H9 (cell line): ENCODE measurements at regions not wholly inside any gene's neighbourhood (a gene's known extent, or its start where the extent isn't known, plus 50 kb on each side); places are given as distances from the start of the nearest gene placed in this dataset.

Source experiments
- DNase-seq: peaks from one replicate; pipeline ENCODE4 v3.0.0-alpha.2; 2017
- H2AFZ ChIP-seq: one replicate; pipeline ENCODE4 v1.6.1; 2013; ENCODE audit warnings: mild to moderate bottlenecking, low read length, control low read depth, moderate library complexity
- H2AK5ac ChIP-seq: 2 replicates; pipeline ENCODE4 v1.6.1; 2013; ENCODE audit warnings: low read length, control low read depth, mixed read lengths; ENCODE audit not compliant: insufficient read length
- H2BK120ac ChIP-seq: one replicate; pipeline ENCODE4 v1.6.1; 2013; ENCODE audit warnings: low read depth, mild to moderate bottlenecking, low read length, control low read depth, inconsistent platforms; ENCODE audit not compliant: poor library complexity, severe bottlenecking
- H2BK12ac ChIP-seq: 2 replicates; pipeline ENCODE4 v1.6.1; 2013; ENCODE audit warnings: low read length, control low read depth, mixed read lengths, low read depth; ENCODE audit not compliant: insufficient read length
- H2BK15ac ChIP-seq: 2 replicates; pipeline ENCODE4 v1.6.1; 2013; ENCODE audit warnings: low read depth, low read length, control low read depth
- H2BK20ac ChIP-seq: one replicate; pipeline ENCODE4 v1.6.1; 2013; ENCODE audit warnings: low read depth, mild to moderate bottlenecking, low read length, control low read depth, inconsistent platforms; ENCODE audit not compliant: poor library complexity, severe bottlenecking
- H2BK5ac ChIP-seq: 2 replicates; pipeline ENCODE4 v1.6.1; 2013; ENCODE audit warnings: low read length, control low read depth, mixed read lengths; ENCODE audit not compliant: insufficient read length
- H3K14ac ChIP-seq: 2 replicates; pipeline ENCODE4 v1.6.1; 2013; ENCODE audit warnings: low read length, control low read depth; ENCODE audit not compliant: insufficient read depth
- H3K18ac ChIP-seq: 2 replicates; pipeline ENCODE4 v1.6.1; 2013; ENCODE audit warnings: low read depth, mild to moderate bottlenecking, mixed read lengths, low read length, control low read depth; ENCODE audit not compliant: insufficient read length
- H3K23ac ChIP-seq: 2 replicates; pipeline ENCODE4 v1.6.1; 2013; ENCODE audit warnings: low read length, control low read depth, mixed read lengths, low read depth; ENCODE audit not compliant: insufficient read length
- H3K23me2 ChIP-seq: 2 replicates; pipeline ENCODE4 v1.6.1; 2013; ENCODE audit warnings: low read depth, mild to moderate bottlenecking, mixed read lengths, low read length, control low read depth; ENCODE audit not compliant: insufficient read length, poor library complexity, severe bottlenecking
- H3K27ac ChIP-seq: 2 replicates; pipeline ENCODE4 v1.5.1; 2013; ENCODE audit warnings: low read length, control low read depth, mixed read lengths, low read depth; ENCODE audit not compliant: insufficient read length
- H3K27me3 ChIP-seq: 2 replicates; pipeline ENCODE4 v1.6.1; 2013; ENCODE audit warnings: low read length, control low read depth, inconsistent platforms; ENCODE audit not compliant: insufficient read depth
- H3K4ac ChIP-seq: 2 replicates; pipeline ENCODE4 v1.6.1; 2013; ENCODE audit warnings: low read depth, mild to moderate bottlenecking, control low read depth, inconsistent platforms, low read length, moderate library complexity
- H3K4me1 ChIP-seq: 2 replicates; pipeline ENCODE4 v1.6.1; 2013; ENCODE audit warnings: low read length, control low read depth, inconsistent platforms; ENCODE audit not compliant: insufficient read depth
- H3K4me2 ChIP-seq: 2 replicates; pipeline ENCODE4 v1.6.1; 2013; ENCODE audit warnings: low read length, control low read depth, mixed read lengths; ENCODE audit not compliant: insufficient read length, insufficient read depth
- H3K56ac ChIP-seq: 2 replicates; pipeline ENCODE4 v1.6.1; 2013; ENCODE audit warnings: low read depth, mild to moderate bottlenecking, mixed read lengths, low read length, control low read depth; ENCODE audit not compliant: insufficient read length
- H3K79me1 ChIP-seq: 2 replicates; pipeline ENCODE4 v1.6.1; 2013; ENCODE audit warnings: low read depth, mild to moderate bottlenecking, moderate library complexity, low read length, control low read depth, inconsistent platforms; ENCODE audit not compliant: insufficient read depth, poor library complexity, severe bottlenecking
- H3K79me2 ChIP-seq: 2 replicates; pipeline ENCODE4 v1.6.1; 2013; ENCODE audit warnings: low read length, control low read depth, inconsistent platforms; ENCODE audit not compliant: insufficient read depth
- H3K9ac ChIP-seq: 2 replicates; pipeline ENCODE4 v1.6.1; 2013; ENCODE audit warnings: low read length, control low read depth, mixed read lengths; ENCODE audit not compliant: insufficient read length; ENCODE audit errors: extremely low read depth
- H3K9me3 ChIP-seq: one replicate; pipeline ENCODE4 v1.6.1; 2013; ENCODE audit warnings: low read depth, low read length, inconsistent platforms; ENCODE audit not compliant: control insufficient read depth
- H3T11ph ChIP-seq: one replicate; pipeline ENCODE4 v1.6.1; 2013; ENCODE audit warnings: mild to moderate bottlenecking, low read length, control low read depth, inconsistent platforms
- H4K20me1 ChIP-seq: one replicate; pipeline ENCODE4 v1.6.1; 2013; ENCODE audit not compliant: control insufficient read depth, insufficient read length, insufficient read depth
- H4K5ac ChIP-seq: 2 replicates; pipeline ENCODE4 v1.6.1; 2013; ENCODE audit warnings: low read depth, mild to moderate bottlenecking, mixed read lengths, low read length, control low read depth; ENCODE audit not compliant: insufficient read length
- H4K8ac ChIP-seq: replicated peaks from 2 replicates; pipeline ENCODE4 v1.6.1; 2013; ENCODE audit warnings: low read length, control low read depth, mixed read lengths, low read depth; ENCODE audit not compliant: insufficient read length
- H4K91ac ChIP-seq: 2 replicates; pipeline ENCODE4 v1.6.1; 2013; ENCODE audit warnings: low read depth, mild to moderate bottlenecking, moderate library complexity, mixed read lengths, low read length, control low read depth; ENCODE audit not compliant: insufficient read length
- H3K27ac Mint-ChIP-seq, 3 experiments: 2 replicates in 2 of 3; 3 replicates in 1 of 3; pipeline ENCODE4 v1.8.0; 2020 to 2021; ENCODE audit warnings: mixed read lengths in 3 of 3, mild to moderate bottlenecking in 1 of 3, moderate library complexity in 1 of 3
- H3K27me3 Mint-ChIP-seq: 2 replicates; pipeline ENCODE4 v1.8.0; 2021; ENCODE audit warnings: low read depth, mild to moderate bottlenecking, moderate library complexity, mixed read lengths
- H3K36me3 Mint-ChIP-seq, 3 experiments: 2 replicates in 2 of 3; 3 replicates in 1 of 3; pipeline ENCODE4 v1.8.0; 2020 to 2021; ENCODE audit warnings: low read depth in 3 of 3, mixed read lengths in 3 of 3; ENCODE audit not compliant: insufficient read depth in 1 of 3
- H3K4me1 Mint-ChIP-seq, 2 experiments: 2 replicates each; pipeline ENCODE4 v1.8.0; 2020; ENCODE audit warnings: mixed read lengths in 2 of 2
- H3K4me3 Mint-ChIP-seq, 2 experiments: 2 replicates in 1 of 2; 3 replicates in 1 of 2; pipeline ENCODE4 v1.8.0; 2020 to 2021; ENCODE audit warnings: mild to moderate bottlenecking in 2 of 2, mixed read lengths in 2 of 2, moderate library complexity in 1 of 2
- H3K9me3 Mint-ChIP-seq, 2 experiments: 2 replicates in 1 of 2; 3 replicates in 1 of 2; pipeline ENCODE4 v1.8.0; 2020; ENCODE audit warnings: mild to moderate bottlenecking in 2 of 2, mixed read lengths in 2 of 2, moderate library complexity in 1 of 2
- WGBS: extraction: QIAGEN DNeasy Blood & Tissue Kit; methylation state at CpG from one replicate; pipeline ENCODE4 v1.1.7; 2013; ENCODE audit warnings: missing lambda C conversion rate, low lambda C conversion rate, mixed read lengths; ENCODE audit not compliant: insufficient read length; ENCODE audit errors: extremely low coverage; 5-methylcytosine and 5-hydroxymethylcytosine counted together
- TF ChIP-seq, protein P1 (sequence below): fragments of 200-600 bp; sonication (generic); conservative IDR thresholded peaks from 3 replicates; pipeline ENCODE4 v1.8.0; 2021; ENCODE audit warnings: antibody characterized with exemption, mild to moderate bottlenecking

DNA sequence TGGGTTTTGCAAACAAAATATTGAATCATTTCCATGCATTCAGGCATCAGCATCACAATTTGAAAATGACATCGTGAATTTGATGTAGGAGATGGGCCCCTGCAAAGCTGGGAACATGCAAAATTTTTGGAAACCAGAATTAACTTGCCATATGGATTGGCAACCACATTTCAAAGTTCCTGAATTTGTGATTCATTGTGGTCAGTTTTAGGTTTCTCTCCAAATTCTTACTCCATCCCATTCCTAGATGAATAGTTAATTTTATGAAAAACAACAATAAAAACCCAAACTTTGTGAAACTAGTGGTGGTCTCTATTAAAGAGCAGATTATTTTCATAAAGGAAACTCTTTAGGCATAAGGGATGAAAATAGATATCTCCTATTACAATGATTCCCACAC is 107.8 kb upstream of the SLIT3 start:
- H2BK20ac ChIP-seq, result no peak overlapping the region
- no CpG with 5 or more reads among the region's 1 CpG for WGBS

More for the DNA sequence above, 107.8 kb upstream of the SLIT3 start:
- no peak overlapping the region for H3K9ac ChIP-seq
- H3K56ac ChIP-seq, result no peak overlapping the region
- TF ChIP-seq, protein P1, sequence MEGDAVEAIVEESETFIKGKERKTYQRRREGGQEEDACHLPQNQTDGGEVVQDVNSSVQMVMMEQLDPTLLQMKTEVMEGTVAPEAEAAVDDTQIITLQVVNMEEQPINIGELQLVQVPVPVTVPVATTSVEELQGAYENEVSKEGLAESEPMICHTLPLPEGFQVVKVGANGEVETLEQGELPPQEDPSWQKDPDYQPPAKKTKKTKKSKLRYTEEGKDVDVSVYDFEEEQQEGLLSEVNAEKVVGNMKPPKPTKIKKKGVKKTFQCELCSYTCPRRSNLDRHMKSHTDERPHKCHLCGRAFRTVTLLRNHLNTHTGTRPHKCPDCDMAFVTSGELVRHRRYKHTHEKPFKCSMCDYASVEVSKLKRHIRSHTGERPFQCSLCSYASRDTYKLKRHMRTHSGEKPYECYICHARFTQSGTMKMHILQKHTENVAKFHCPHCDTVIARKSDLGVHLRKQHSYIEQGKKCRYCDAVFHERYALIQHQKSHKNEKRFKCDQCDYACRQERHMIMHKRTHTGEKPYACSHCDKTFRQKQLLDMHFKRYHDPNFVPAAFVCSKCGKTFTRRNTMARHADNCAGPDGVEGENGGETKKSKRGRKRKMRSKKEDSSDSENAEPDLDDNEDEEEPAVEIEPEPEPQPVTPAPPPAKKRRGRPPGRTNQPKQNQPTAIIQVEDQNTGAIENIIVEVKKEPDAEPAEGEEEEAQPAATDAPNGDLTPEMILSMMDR, result no peak
- H3K79me1 ChIP-seq, result no peaks in the 10 kb centered on the region
- no peak overlapping the region for H2BK12ac ChIP-seq
- H2BK120ac ChIP-seq, result no peak overlapping the region
- no peak overlapping the region for H3K4me2 ChIP-seq
- no peaks in the 10 kb centered on the region for H3K23me2 ChIP-seq
- no peak for DNase-seq
- H2BK5ac ChIP-seq, result no peak overlapping the region
- no peaks in the 10 kb centered on the region for H3K27me3 ChIP-seq
- H3T11ph ChIP-seq, result no peak overlapping the region
- Mint-ChIP-seq H3K36me3 (no peaks in the 10 kb centered on the region; a peak in 1 of 7 replicates), H3K27ac (no peak overlapping the region), H3K4me3 (no peak overlapping the region), H3K27me3 (peaks cover 2% of the 10 kb centered on the region; the same call in 1 of the 2 replicates), H3K4me1 (peaks cover 6 to 7% of the 10 kb centered on the region in 2 experiments), H3K9me3 (no peaks in the 10 kb centered on the region)
- no peak overlapping the region for H4K5ac ChIP-seq
- H4K91ac ChIP-seq, result no peak overlapping the region
- no peak overlapping the region for H3K4ac ChIP-seq
- no peak overlapping the region for H3K14ac ChIP-seq
- no peak overlapping the region for H3K27ac ChIP-seq
- no peaks in the 10 kb centered on the region for H4K20me1 ChIP-seq
- no peaks in the 10 kb centered on the region for H3K4me1 ChIP-seq
- H3K18ac ChIP-seq, result no peak overlapping the region
- no peak overlapping the region for H4K8ac ChIP-seq
- H2BK15ac ChIP-seq, result no peak overlapping the region
- no peaks in the 10 kb centered on the region for H3K79me2 ChIP-seq
- H2AFZ ChIP-seq, result no peak overlapping the region
- H2AK5ac ChIP-seq, result no peak overlapping the region
- H3K9me3 ChIP-seq, result no peaks in the 10 kb centered on the region
- no peak overlapping the region for H3K23ac ChIP-seq
